Glutamatergic neuron (in vitro differentiated cells): ENCODE measurements at regions not wholly inside any gene's neighbourhood (a gene's known extent, or its start where the extent isn't known, plus 50 kb on each side); places are given as distances from the start of the nearest gene placed in this dataset.

Experiments used
- DNase-seq: peaks from one replicate; pipeline ENCODE4 v3.0.0; 2022
- H3K27ac Mint-ChIP-seq: one replicate; pipeline ENCODE4 v1.8.0; 2020; ENCODE audit warnings: mild to moderate bottlenecking, mixed read lengths, inconsistent platforms; ENCODE audit not compliant: unreplicated experiment
- H3K27me3 Mint-ChIP-seq: one replicate; pipeline ENCODE4 v1.8.0; 2020; ENCODE audit warnings: mild to moderate bottlenecking, moderate library complexity, mixed read lengths, inconsistent platforms; ENCODE audit not compliant: unreplicated experiment
- H3K36me3 Mint-ChIP-seq: one replicate; pipeline ENCODE4 v1.8.0; 2020; ENCODE audit warnings: mild to moderate bottlenecking, mixed read lengths, inconsistent platforms; ENCODE audit not compliant: unreplicated experiment
- H3K4me1 Mint-ChIP-seq: one replicate; pipeline ENCODE4 v1.8.0; 2020; ENCODE audit warnings: mild to moderate bottlenecking, low read depth, mixed read lengths, inconsistent platforms; ENCODE audit not compliant: unreplicated experiment
- H3K4me3 Mint-ChIP-seq: one replicate; pipeline ENCODE4 v1.8.0; 2020; ENCODE audit warnings: mild to moderate bottlenecking, mixed read lengths, inconsistent platforms; ENCODE audit not compliant: unreplicated experiment
- H3K9me3 Mint-ChIP-seq: one replicate; pipeline ENCODE4 v1.8.0; 2020; ENCODE audit warnings: mild to moderate bottlenecking, moderate library complexity, mixed read lengths, inconsistent platforms; ENCODE audit not compliant: unreplicated experiment
- CTCF ChIP-seq: fragments of 200-600 bp; sonication (generic); IDR thresholded peaks from one replicate; pipeline ENCODE4 v1.5.0; 2021; ENCODE audit not compliant: partially characterized antibody, unreplicated experiment

- Mint-ChIP-seq H3K9me3 (peaks cover 17% of the 10 kb centered on the region), H3K4me1 (peaks cover 43% of the 10 kb centered on the region), H3K27me3 (peaks cover 11% of the 10 kb centered on the region), H3K27ac (no peak overlapping the region), H3K36me3 (no peaks in the 10 kb centered on the region), H3K4me3 (no peak overlapping the region)
- TF ChIP-seq CTCF: no peak
- no peak for DNase-seq
Measured at GRCh38 chr6:166754218-166755030, 127.4 kb upstream of the RPS6KA2 start.

DNA sequence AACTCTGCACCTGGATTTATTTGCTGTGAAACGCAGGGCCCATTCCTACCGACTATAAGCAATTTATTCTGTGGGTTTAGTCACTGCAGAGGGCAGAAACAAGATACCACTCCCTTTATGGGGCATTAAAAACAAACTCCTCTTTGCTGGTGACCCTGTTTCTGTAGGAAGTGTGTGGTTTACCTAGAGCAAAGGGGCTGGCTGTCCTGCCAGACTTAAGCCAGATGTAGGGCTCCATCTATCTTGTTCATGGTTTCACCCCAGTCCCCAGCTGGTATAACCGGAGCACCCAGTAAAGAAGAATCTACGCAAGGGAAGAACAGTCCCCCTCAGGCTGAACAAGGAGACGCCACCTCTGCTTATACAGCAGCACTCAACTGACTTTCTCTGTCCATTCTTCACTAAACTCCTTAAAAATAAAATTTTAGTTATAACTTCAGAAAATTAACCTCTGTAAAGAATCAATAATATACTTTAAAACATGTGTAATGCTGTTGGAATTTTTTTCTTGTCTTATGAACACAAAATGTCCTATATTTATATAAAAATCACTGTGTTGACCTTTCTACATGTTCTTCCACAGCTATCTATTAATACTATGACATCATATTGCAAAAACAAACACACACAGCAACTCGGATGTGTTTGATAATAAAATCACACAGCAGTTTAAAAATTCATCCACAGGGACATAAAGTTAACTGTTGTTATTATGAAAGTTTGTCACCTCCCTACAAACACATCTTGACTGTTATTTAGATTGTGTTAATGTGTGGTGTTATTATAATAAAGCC, 126.1 kb upstream of the RPS6KA2 start:
- Mint-ChIP-seq H3K4me3 (no peak overlapping the region), H3K9me3 (peaks cover 17% of the 10 kb centered on the region), H3K27ac (no peak overlapping the region), H3K27me3 (peaks cover 11% of the 10 kb centered on the region), H3K4me1 (peaks cover 43% of the 10 kb centered on the region), H3K36me3 (no peaks in the 10 kb centered on the region)
- no peak for TF ChIP-seq CTCF
- DNase-seq: no peak

DNA sequence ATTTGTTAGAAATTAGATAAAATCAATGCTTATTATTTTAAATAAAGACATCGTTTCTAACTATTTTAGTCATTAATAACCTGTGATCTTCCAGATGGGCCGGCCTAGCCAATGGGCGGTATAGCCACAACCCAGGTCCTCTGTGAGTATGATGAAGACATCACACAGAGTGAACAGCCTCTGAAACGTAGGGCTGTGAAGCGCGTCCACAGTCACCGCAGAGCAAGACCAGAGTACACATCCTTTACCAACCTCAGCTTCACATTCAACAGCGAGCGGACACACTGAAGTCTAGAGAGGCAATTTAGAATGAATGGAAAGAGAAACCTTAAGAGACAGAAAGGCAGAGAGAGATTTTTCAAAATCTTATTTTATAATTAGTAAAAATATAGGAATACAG, 125.0 kb upstream of the RPS6KA2 start:
- no peak for TF ChIP-seq CTCF
- Mint-ChIP-seq H3K36me3 (no peaks in the 10 kb centered on the region), H3K4me3 (peak overlapping the region; percentile 71), H3K27ac (no peak overlapping the region), H3K9me3 (peaks cover 17% of the 10 kb centered on the region), H3K27me3 (peaks cover 7% of the 10 kb centered on the region), H3K4me1 (peaks cover 40% of the 10 kb centered on the region)
- no peak for DNase-seq

DNA sequence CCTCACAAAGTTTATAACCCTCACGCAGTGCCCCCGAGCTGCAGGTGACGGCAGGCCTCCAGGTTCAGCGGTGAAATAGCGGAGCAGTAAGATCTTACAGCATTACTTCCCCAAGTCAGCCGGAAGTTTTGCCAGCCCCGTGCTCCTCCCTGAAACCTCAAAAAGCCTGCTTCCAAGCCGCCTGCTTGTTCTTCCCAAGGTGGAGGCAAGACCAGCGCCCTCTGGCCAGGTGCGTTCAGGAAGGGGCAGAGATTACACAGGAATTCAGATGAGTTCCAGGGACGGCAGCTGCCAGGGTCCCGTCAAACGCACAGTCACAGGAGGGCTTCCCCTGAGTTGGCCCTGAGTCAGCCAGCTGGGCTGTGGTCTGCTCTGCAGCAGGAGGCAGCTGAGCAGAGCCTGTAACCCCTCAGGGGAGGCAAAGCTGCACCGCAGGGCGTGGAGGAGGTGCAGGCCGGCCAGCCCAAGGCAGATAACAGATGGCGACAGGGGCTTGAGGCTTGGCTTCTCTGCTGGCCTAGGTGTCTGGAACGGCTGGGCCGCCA, 124.1 kb upstream of the RPS6KA2 start:
- peaks cover 17% of the 10 kb centered on the region for H3K9me3 Mint-ChIP-seq
- TF ChIP-seq CTCF: no peak
- peak; percentile 86 for DNase-seq
- H3K27me3 Mint-ChIP-seq: peaks cover 7% of the 10 kb centered on the region
- peak overlapping the region; percentile 63 for H3K4me3 Mint-ChIP-seq
- H3K27ac Mint-ChIP-seq: peak overlapping the region; percentile 87
- peaks cover 43% of the 10 kb centered on the region for H3K4me1 Mint-ChIP-seq
- H3K36me3 Mint-ChIP-seq: no peaks in the 10 kb centered on the region
